Naive thymus-derived CD4-positive, alpha-beta T cell (primary cell): ENCODE measurements at regions not wholly inside any gene's neighbourhood (a gene's known extent, or its start where the extent isn't known, plus 50 kb on each side); places are given as distances from the start of the nearest gene placed in this dataset.

Source experiments
- ATAC-seq: fragments of 150-1000 bp; cut with Tn5 transposase; 2 replicates; pipeline ENCODE4 v1.10.0; 2021; ENCODE audit warnings: mild to moderate bottlenecking, moderate library complexity
- CTCF ChIA-PET: fragments of 350-600 bp; sonication (Branson Sonifier 250); formaldehyde crosslinking; loops from one replicate; lab custom pipeline; 2021; ENCODE audit warnings: antibody characterized with exemption; lab: Charles Lee
- POLR2A ChIA-PET: fragments of 350-600 bp; sonication (Branson Sonifier 250); formaldehyde crosslinking; loops from one replicate; lab custom pipeline; 2021; ENCODE audit warnings: antibody characterized with exemption, inconsistent platforms; lab: Charles Lee
- DNase-seq, 9 donors: peaks; one replicate each; pipeline versions ENCODE4 v3.0.0 to v3.0.0-alpha.2; 2020 to 2022; ENCODE audit warnings: mixed read lengths in 1 of 9
- H3K27ac ChIP-seq: one replicate; pipeline ENCODE4 v1.7.0; 2013; ENCODE audit warnings: mild to moderate bottlenecking, low read depth, low read length, moderate library complexity
- H3K27me3 ChIP-seq, 2 donors: one replicate each; pipeline ENCODE4 v1.7.0; 2013; ENCODE audit warnings: low read length in 2 of 2, mild to moderate bottlenecking in 2 of 2, moderate library complexity in 2 of 2; ENCODE audit not compliant: control insufficient read depth in 2 of 2, insufficient read depth in 2 of 2
- H3K36me3 ChIP-seq, 3 experiments: 1 replicate in 2 of 3; 2 replicates in 1 of 3; pipeline ENCODE4 v1.7.0; 2013; ENCODE audit warnings: low read length in 3 of 3, mild to moderate bottlenecking in 3 of 3, moderate library complexity in 1 of 3; ENCODE audit not compliant: insufficient read depth in 3 of 3, control insufficient read depth in 2 of 3
- H3K4me1 ChIP-seq, 2 donors: one replicate each; pipeline ENCODE4 v1.7.0; 2013; ENCODE audit warnings: low read length in 2 of 2, mild to moderate bottlenecking in 2 of 2, moderate library complexity in 1 of 2; ENCODE audit not compliant: control insufficient read depth in 2 of 2, insufficient read depth in 2 of 2
- H3K4me3 ChIP-seq: 2 replicates; pipeline ENCODE4 v1.7.0; 2013; ENCODE audit warnings: mild to moderate bottlenecking, low read length
- H3K9me3 ChIP-seq, 3 experiments: 1 replicate in 2 of 3; 2 replicates in 1 of 3; pipeline ENCODE4 v1.7.0; 2013; ENCODE audit warnings: low read length in 3 of 3; ENCODE audit not compliant: control insufficient read depth in 2 of 3
- H3K27ac Mint-ChIP-seq, 9 donors: one replicate each; pipeline ENCODE4 v1.8.0; 2020 to 2022; ENCODE audit warnings: mixed read lengths in 9 of 9, mild to moderate bottlenecking in 8 of 9, moderate library complexity in 5 of 9, inconsistent platforms in 2 of 9
- H3K27me3 Mint-ChIP-seq, 5 donors: one replicate each; pipeline ENCODE4 v1.8.0; 2021 to 2022; ENCODE audit warnings: mixed read lengths in 5 of 5, mild to moderate bottlenecking in 1 of 5
- H3K36me3 Mint-ChIP-seq, 5 donors: one replicate each; pipeline ENCODE4 v1.8.0; 2020 to 2022; ENCODE audit warnings: mixed read lengths in 5 of 5, mild to moderate bottlenecking in 3 of 5, inconsistent platforms in 1 of 5
- H3K4me1 Mint-ChIP-seq, 7 donors: one replicate each; pipeline ENCODE4 v1.8.0; 2020 to 2022; ENCODE audit warnings: mixed read lengths in 7 of 7, mild to moderate bottlenecking in 3 of 7, inconsistent platforms in 1 of 7
- H3K4me3 Mint-ChIP-seq, 10 donors: one replicate each; pipeline ENCODE4 v1.8.0; 2020 to 2022; ENCODE audit warnings: mild to moderate bottlenecking in 10 of 10, mixed read lengths in 10 of 10, moderate library complexity in 6 of 10, inconsistent platforms in 2 of 10
- H3K9me3 Mint-ChIP-seq, 11 donors: one replicate each; pipeline ENCODE4 v1.8.0; 2020 to 2022; ENCODE audit warnings: mixed read lengths in 11 of 11, mild to moderate bottlenecking in 4 of 11, inconsistent platforms in 1 of 11, moderate library complexity in 1 of 11
- intact Hi-C, 2 donors: fragments of 100-400 bp; cut with micrococcal nuclease; formaldehyde crosslinking; loops; one replicate each; pipeline ENCODE4 v1.15.1; 2023

DNA sequence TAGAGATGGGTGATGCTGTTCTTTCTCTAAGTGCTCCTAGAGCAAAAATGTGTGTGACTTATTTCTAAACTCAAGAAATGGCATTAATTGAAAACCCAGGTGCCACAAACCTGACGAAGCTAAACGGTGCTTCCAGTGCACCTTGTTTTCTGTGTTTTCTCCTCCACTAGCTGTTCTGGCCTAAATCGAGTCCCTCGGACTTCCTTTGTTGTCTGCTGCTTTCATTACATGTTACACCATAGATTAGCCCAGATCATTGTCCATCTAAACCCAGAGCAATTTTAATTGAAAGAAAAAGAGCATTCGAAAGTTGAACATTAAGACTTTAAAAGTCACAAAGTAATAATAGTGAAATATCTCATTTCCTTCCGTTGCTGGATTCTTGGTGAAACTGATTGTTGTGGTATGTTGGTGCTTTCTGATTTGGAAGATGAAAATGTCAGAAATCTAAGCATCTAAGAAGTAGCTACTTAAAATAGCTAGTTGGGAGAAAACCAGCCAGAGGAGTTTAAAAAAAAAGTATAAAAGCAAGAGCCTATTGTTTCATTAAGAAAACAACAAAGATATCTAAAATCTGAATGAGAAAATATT lies 219.6 kb upstream of the G2E3 start:
- H3K27me3 ChIP-seq: no peaks in the 10 kb centered on the region
- ATAC-seq (no peak), DNase-seq (no peak)
- H3K27ac Mint-ChIP-seq: peak overlapping the region in 1 of 9 donors; percentile 63
- H3K36me3 ChIP-seq: no peaks in the 10 kb centered on the region
- H3K36me3 Mint-ChIP-seq: no peaks in the 10 kb centered on the region
- H3K27ac ChIP-seq: no peak overlapping the region
- ChIA-PET CTCF (no interaction called here), POLR2A (no interaction called here)
- H3K9me3 Mint-ChIP-seq: peaks cover 0 to 3% (median 0%) of the 10 kb centered on the region in 11 donors
- peaks cover 0 to 9% (median 0%) of the 10 kb centered on the region in 7 donors for H3K4me1 Mint-ChIP-seq
- no peak overlapping the region for H3K4me3 ChIP-seq
- H3K9me3 ChIP-seq: no peaks in the 10 kb centered on the region
- H3K27me3 Mint-ChIP-seq: peaks cover 0 to 12% (median 0%) of the 10 kb centered on the region in 5 donors
- intact Hi-C loops: no loop called here
- H3K4me3 Mint-ChIP-seq: peak overlapping the region in 1 of 10 donors; percentile 27
- H3K4me1 ChIP-seq: no peaks in the 10 kb centered on the region

DNA sequence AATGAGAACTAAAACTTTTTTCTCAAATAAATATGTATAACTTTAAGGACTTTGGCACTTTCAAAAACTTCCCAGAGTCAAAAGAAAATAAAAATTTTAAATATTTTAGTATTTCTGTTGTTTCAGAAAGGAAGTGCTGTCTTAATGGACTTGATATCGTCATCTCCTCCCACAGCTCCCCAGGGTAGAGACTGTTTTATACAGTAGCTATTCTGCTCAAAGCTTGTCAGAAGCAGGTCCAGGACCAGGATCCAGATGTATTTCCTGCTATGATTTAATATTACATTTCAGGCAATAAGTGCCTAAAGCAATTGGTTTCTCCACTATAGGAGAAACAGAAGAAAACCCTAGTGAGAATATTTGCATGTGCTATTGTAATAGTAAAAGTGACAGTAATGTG lies 218.5 kb upstream of the G2E3 start:
- H3K4me1 ChIP-seq: no peaks in the 10 kb centered on the region
- peaks cover 0 to 23% (median 7%) of the 10 kb centered on the region in 5 donors for H3K27me3 Mint-ChIP-seq
- intact Hi-C loops: no loop called here
- H3K9me3 ChIP-seq: no peaks in the 10 kb centered on the region
- ChIA-PET CTCF (no interaction called here), POLR2A (no interaction called here)
- no peaks in the 10 kb centered on the region for H3K36me3 ChIP-seq
- H3K4me1 Mint-ChIP-seq: peaks cover 0 to 8% (median 0%) of the 10 kb centered on the region in 7 donors
- no peak overlapping the region for H3K27ac Mint-ChIP-seq
- DNase-seq: no peak
- ATAC-seq: no peak
- no peak overlapping the region for H3K4me3 ChIP-seq
- no peak overlapping the region for H3K4me3 Mint-ChIP-seq
- H3K27ac ChIP-seq: no peak overlapping the region
- no peaks in the 10 kb centered on the region for H3K27me3 ChIP-seq
- H3K9me3 Mint-ChIP-seq: peaks cover 0 to 6% (median 0%) of the 10 kb centered on the region in 11 donors
- no peaks in the 10 kb centered on the region for H3K36me3 Mint-ChIP-seq

DNA sequence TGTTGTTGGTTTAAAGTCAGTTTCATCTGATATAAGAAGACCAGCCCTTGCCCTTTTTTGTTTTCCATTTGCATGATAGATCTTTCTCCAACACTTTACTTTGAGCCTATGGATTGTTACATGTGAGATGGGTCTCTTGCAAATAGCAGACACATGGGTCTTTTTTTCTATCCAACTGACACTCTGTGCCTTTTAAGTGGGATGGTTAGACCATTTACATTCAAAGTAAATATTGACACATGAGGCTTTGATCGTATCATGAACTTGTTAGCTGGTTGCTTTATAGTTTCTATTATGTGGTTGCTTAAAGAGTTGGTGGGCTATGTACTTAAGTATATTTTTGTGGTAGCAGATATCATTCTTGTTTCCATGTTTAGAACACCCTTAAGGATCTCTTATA lies 213.4 kb upstream of the G2E3 start:
- H3K4me1 Mint-ChIP-seq: no peaks in the 10 kb centered on the region
- H3K27ac Mint-ChIP-seq: no peak overlapping the region

DNA sequence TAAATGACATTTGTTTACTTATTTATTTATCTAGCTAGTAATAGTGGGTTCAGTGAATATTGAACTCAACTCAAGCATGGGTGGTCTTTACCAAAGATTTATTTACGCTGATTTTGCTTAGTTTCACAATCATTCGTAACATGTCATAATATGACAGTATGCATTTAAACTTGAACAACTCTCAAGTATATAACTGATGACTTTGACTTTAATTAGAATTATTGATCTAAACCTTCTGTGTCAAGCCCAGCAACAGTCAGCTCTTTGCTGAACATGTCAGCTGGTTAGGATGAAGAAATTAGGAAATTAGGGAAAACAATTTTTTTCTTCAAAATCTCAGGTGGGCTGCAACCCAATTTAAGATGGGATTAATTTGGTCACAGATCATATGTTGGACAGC lies 210.5 kb upstream of the G2E3 start:
- no peaks in the 10 kb centered on the region for H3K36me3 Mint-ChIP-seq
- H3K9me3 Mint-ChIP-seq: peaks cover 0 to 8% (median 0%) of the 10 kb centered on the region in 11 donors
- no peaks in the 10 kb centered on the region for H3K4me1 Mint-ChIP-seq
- Histone ChIP-seq H3K4me1 (no peaks in the 10 kb centered on the region), H3K36me3 (no peaks in the 10 kb centered on the region), H3K27ac (no peak overlapping the region), H3K4me3 (no peak overlapping the region), H3K9me3 (no peaks in the 10 kb centered on the region), H3K27me3 (no peaks in the 10 kb centered on the region)
- ATAC-seq (no peak), DNase-seq (no peak)
- peaks cover 0 to 17% (median 12%) of the 10 kb centered on the region in 5 donors for H3K27me3 Mint-ChIP-seq
- no peak overlapping the region for H3K27ac Mint-ChIP-seq
- H3K4me3 Mint-ChIP-seq: no peak overlapping the region
- ChIA-PET POLR2A (no interaction called here), CTCF (no interaction called here)
- intact Hi-C loops: no loop called here

More for the DNA sequence above, 213.4 kb upstream of the G2E3 start:
- no peaks in the 10 kb centered on the region for H3K9me3 ChIP-seq
- ChIA-PET CTCF (no interaction called here), POLR2A (no interaction called here)
- ATAC-seq (no peak), DNase-seq (no peak)
- H3K4me3 Mint-ChIP-seq: no peak overlapping the region
- intact Hi-C loops: no loop called here
- no peak overlapping the region for H3K27ac ChIP-seq
- H3K27me3 ChIP-seq: no peaks in the 10 kb centered on the region
- peaks cover 0 to 10% (median 0%) of the 10 kb centered on the region in 11 donors for H3K9me3 Mint-ChIP-seq
- peaks cover 0 to 14% (median 10%) of the 10 kb centered on the region in 5 donors for H3K27me3 Mint-ChIP-seq
- no peaks in the 10 kb centered on the region for H3K4me1 ChIP-seq
- no peaks in the 10 kb centered on the region for H3K36me3 ChIP-seq
- no peaks in the 10 kb centered on the region for H3K36me3 Mint-ChIP-seq
- H3K4me3 ChIP-seq: no peak overlapping the region

DNA sequence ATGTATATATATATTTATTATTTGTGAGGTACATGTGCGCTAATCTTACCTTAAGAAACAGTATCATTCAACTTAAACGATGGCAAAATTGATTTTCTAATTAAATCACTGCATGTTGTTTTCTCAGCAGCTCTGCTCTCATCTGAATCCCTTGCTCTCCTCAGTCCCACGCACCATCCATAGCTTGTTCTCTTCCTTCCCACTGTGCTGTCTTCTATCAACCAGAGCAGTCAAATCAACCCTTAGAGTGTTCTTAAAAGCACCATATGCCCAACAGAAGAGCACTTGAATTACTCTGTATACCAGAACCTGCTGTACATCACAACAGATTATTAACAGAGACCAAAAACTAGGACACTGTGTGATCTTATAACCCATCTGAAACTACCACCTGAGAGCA lies 209.4 kb upstream of the G2E3 start:
- Mint-ChIP-seq H3K4me3 (no peak overlapping the region), H3K4me1 (peaks cover 0 to 1% (median 0%) of the 10 kb centered on the region in 7 donors), H3K36me3 (no peaks in the 10 kb centered on the region), H3K27me3 (peaks cover 0 to 17% (median 9%) of the 10 kb centered on the region in 5 donors), H3K9me3 (peaks cover 0 to 6% (median 0%) of the 10 kb centered on the region in 11 donors), H3K27ac (no peak overlapping the region)
- H3K4me3 ChIP-seq: no peak overlapping the region
- ATAC-seq (no peak), DNase-seq (no peak)
- no peaks in the 10 kb centered on the region for H3K4me1 ChIP-seq
- no peaks in the 10 kb centered on the region for H3K9me3 ChIP-seq
- no peaks in the 10 kb centered on the region for H3K36me3 ChIP-seq
- no peaks in the 10 kb centered on the region for H3K27me3 ChIP-seq
- H3K27ac ChIP-seq: no peak overlapping the region
- CTCF ChIA-PET: no interaction called here
- intact Hi-C loops: no loop called here
- POLR2A ChIA-PET: no interaction called here

DNA sequence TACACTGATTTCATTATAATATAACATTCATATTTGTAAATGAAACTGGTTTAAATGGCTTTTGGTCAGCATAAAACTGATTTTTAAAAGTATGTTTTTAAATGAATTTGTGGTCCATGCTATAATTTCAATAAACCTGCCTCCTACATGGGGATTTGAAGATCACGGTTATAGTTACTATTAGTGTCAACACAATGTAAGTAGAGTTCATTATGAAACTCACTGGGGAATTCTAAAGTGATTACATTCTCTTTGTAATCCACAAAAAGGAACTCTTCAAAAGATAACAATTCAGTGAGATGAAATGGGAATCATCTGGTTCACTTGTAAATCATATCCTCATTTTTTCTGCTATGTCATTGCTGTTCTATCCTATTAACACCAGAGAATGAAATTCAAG lies 204.5 kb upstream of the G2E3 start:
- ATAC-seq (no peak), DNase-seq (no peak)
- Mint-ChIP-seq H3K4me1 (peaks cover 0 to 11% (median 6%) of the 10 kb centered on the region in 7 donors), H3K9me3 (peaks cover 0 to 2% (median 0%) of the 10 kb centered on the region in 11 donors), H3K4me3 (no peak overlapping the region), H3K36me3 (no peaks in the 10 kb centered on the region), H3K27me3 (peaks cover 0 to 11% (median 8%) of the 10 kb centered on the region in 5 donors), H3K27ac (no peak overlapping the region)
- CTCF ChIA-PET: no interaction called here
- Histone ChIP-seq H3K36me3 (no peaks in the 10 kb centered on the region), H3K27me3 (no peaks in the 10 kb centered on the region), H3K27ac (no peak overlapping the region), H3K9me3 (no peaks in the 10 kb centered on the region), H3K4me3 (no peak overlapping the region), H3K4me1 (no peaks in the 10 kb centered on the region)
- intact Hi-C loops: no loop called here
- POLR2A ChIA-PET: no interaction called here

DNA sequence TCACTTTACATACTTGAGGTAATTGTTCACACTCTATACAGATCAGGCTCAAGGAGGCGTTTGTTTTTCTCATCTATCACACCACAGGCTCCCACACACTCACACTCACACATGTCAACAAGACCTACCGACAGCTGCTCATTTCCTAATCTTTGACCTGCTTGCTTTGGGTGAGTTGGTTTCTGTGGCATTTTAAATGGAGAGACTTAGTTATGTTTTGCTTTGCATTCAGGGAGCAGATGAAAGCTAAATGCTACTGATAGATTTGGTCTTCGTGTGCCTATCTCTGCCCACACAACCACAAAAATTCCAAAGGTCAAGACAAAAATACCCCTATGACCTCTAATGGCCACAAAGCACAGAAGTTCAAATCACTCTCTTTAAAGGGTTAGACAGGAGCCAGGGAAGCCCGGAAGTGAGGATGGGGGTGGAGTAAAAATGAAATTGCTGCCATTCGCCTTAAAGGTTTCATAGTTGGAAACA lies 203.5 kb upstream of the G2E3 start:
- Mint-ChIP-seq H3K4me1 (peaks cover 0 to 11% (median 6%) of the 10 kb centered on the region in 7 donors), H3K27ac (peak overlapping the region in 2 of 9 donors; percentile 2 to 36), H3K36me3 (no peaks in the 10 kb centered on the region), H3K27me3 (peaks cover 0 to 15% (median 7%) of the 10 kb centered on the region in 5 donors), H3K9me3 (peaks cover 0 to 5% (median 2%) of the 10 kb centered on the region in 11 donors), H3K4me3 (peak overlapping the region in 2 of 10 donors; percentile 13 to 29)
- ChIA-PET POLR2A (no interaction called here), CTCF (no interaction called here)
- DNase-seq (peak in 1 of 9 donors; percentile 48), ATAC-seq (no peak)
- no peak overlapping the region for H3K27ac ChIP-seq
- no peaks in the 10 kb centered on the region for H3K36me3 ChIP-seq
- no peak overlapping the region for H3K4me3 ChIP-seq
- H3K9me3 ChIP-seq: no peaks in the 10 kb centered on the region
- no peaks in the 10 kb centered on the region for H3K4me1 ChIP-seq
- intact Hi-C loops: no loop called here
- H3K27me3 ChIP-seq: no peaks in the 10 kb centered on the region
